NOMO-1 treated with dmso at 0.1 percent for 144 hours (cell line): ENCODE measurements at regions not wholly inside any gene's neighbourhood (a gene's known extent, or its start where the extent isn't known, plus 50 kb on each side); places are given as distances from the start of the nearest gene placed in this dataset.
A peak's percentile ranks its signal among the peaks of the same experiment; 100 is the strongest.
"Not testable (repeated sequence)": the region's sequence is repeated elsewhere in the genome, so short reads cannot be mapped to it uniquely, and the experiment has no call there.

Experiments used
- DNase-seq: peaks from one replicate; lab custom pipeline; 2025; ENCODE audit not compliant: unreplicated experiment; lab: John Stamatoyannopoulos, UW

DNA sequence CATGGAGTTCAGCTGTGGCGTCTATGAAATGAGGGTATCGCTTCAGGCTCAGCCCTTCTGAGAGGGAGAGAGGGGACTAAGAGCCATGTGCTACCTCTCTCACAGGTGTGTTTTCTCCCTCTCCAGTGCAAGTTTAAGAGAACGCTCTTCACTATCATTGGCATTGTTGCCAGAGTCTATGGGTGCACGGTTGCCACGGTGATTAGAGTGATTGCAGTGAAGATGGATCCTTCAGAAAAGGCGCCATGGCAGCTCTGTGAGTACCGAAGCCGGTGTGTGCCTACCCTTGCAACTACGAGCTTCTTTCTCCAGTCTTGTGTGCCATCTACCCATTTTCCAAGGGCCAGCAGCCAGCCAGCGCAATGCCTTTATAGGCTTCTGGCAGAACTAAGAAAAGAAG lies 290.5 kb downstream of the OMA1 start:
- no peak for DNase-seq

DNA sequence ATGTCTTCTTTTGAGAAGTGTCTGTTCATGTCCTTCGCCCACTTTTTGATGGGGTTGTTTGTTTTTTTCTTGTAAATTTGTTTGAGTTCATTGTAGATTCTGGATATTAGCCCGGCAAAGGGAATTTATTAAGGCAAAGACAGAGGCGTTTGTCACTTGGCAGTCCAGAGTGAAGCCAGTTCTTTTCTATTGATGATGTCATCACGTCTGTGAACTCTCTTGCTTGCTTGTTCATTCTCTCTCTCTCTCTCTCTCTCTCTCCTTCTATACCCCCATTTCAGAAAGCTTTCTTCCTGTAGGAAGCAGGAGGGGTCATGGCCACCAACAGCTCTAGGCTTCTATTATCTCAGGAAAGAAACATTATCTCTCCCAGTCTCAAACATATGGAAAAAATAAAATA lies 291.3 kb downstream of the OMA1 start:
- no peak for DNase-seq

DNA sequence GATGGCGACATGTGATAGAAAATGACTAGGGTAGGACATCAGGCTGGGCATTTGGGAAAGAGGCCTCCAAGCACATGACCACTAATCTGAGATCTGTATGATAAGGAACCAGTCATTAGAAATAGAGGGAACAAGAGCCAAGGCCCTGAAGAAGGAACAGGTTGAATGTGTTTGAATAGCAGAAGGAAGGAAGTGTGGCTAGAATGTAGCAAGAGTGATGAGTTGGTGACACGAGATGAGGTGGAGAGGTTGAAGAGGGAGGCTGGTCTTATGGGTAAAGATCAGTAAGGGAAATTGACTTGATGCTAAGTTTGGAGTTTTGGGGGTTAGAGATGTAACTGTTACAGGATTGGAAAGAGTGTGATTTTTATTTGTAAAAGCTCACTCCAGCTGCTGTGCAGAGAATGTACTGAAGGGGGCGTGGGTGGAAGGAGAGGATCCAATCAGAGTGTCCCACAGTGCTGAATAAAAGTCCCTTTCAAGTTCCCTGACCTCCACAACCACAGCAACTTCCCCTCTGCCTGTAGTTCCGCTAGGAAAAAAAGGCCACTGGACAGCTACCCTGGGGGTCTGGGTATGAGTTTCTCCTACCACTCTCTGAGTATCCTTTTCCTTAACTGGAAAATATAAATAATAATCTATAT lies 295.0 kb downstream of the OMA1 start:
- DNase-seq, result peak; percentile 91

DNA sequence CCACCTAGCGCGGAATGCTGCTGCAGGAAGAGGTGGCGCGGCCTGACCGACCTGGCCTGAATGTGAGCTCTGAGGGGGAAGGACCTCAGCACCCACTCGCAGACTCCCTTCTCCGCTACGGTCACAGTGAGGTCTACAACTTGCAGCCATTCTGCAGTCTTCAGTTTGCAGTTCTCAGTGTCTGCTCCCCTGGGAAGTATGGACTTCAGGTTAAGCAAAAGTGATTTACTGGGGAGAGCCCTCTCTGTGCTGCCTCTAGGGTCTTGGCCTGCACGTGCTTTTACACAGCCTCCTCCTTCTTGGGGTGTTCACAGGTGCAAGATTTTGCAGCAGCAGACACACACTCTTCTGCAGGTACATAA lies 296.0 kb downstream of the OMA1 start:
- DNase-seq, result no peak

DNA sequence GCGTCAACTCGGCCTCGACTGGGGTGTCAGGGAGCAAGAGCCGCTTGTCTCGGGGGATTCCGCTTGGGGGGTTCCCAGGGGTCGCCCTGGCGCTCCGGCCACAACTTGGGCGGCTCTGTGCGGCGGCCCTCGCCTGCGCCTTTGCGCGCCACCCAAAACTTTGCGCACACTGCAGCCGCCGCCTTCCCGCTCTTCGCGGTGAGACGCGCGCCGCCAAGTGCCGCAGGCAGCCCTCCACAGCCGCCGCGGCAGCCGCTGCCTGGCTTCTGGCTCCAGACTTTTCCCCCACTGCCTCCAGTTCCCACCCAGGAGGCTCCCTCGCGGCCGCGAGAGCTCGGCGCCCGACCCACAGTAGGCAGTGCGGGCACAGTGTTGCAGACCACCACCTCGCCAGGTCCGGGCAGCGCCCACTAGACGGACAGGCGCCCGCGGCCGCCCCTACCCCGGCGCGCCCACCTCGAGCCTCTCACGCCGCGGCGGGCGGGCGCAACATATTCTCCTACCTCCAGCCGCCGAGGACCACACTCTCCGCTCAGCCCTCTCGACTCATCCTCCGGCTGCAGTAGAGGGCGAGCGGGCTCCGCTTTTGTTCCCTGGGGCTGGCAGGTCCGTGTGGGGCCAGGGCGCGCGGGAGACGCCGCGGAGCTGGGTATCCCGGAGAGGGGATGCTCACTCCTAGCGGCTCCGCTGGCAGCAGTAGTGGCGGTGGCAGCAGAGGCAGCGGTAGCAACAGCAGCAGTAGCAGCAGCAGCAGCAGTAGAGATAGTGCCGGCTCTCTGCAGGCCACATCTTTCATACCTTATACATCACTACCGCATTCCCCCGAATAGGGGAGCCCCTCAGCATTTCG lies 296.6 kb downstream of the OMA1 start:
- no peak for DNase-seq

- no peak for DNase-seq
Measured at GRCh38 chr1:58249388-58249736, 297.2 kb downstream of the OMA1 start.

- DNase-seq, result no peak
Measured at GRCh38 chr1:58248791-58249190, 297.7 kb downstream of the OMA1 start.

DNA sequence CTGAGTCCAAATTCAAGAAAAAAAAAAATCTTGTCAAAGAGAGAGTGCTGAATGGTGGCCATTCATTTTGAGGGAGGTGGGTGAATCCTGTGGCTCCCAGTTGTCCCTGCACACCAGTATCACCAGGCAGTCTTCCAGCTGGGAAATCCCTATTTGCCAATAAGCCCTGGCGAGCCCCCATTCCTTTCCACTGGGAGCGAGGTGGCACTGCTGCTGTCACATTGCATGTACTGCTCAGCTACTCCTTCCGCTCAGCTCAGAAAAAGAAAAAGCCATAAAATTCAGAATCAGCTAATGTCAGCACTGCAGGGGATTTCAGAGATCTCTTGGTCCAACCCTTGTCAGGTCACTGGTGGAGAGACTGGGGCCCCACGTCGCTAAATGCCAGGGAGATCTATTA lies 298.5 kb downstream of the OMA1 start:
- DNase-seq, result no peak

DNA sequence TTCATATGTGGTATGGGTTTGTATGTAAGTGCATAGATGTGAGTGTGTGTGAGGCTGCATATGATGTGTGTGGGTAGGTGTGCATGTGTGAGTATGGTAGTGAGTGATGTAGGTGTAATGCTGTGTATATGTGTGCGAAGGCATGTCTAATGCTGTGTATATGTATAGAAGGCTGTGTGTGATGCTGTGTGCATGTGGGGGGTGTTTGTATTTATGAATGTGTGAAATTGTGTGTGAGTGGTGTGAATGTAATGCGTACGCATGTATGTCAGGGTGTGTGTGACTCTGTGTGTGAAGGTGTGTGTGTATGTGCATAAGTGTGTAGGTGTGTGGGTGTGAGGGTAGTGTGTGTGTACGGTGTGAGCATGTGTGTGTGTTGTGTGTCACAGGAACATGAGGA lies 300.0 kb downstream of the OMA1 start:
- DNase-seq, result no peak

- DNase-seq, result no peak
Measured at GRCh38 chr1:58244872-58245271, 301.7 kb downstream of the OMA1 start.

GRCh38 chr1:58238846-58239245 lies 307.7 kb downstream of the OMA1 start:
- DNase-seq, result no peak

DNA sequence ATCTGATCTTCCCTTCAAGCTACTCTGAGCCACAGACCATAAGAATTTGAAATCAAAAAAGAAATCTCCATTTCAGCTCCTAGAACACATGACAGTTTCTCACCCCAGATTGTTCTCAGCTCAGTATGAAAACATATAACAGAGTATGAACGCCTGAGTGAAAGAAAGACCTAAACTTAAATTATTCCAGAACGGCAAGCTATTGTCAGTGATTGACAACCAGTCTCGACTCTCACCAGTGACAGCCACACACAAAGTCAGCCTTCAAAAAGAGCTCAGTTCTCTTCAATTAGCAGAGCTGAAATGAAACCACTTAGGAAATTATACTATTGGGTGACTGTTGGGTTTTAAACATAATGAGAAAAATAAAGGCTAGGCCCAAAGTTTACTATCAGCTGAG lies 312.8 kb downstream of the OMA1 start:
- no peak for DNase-seq

DNA sequence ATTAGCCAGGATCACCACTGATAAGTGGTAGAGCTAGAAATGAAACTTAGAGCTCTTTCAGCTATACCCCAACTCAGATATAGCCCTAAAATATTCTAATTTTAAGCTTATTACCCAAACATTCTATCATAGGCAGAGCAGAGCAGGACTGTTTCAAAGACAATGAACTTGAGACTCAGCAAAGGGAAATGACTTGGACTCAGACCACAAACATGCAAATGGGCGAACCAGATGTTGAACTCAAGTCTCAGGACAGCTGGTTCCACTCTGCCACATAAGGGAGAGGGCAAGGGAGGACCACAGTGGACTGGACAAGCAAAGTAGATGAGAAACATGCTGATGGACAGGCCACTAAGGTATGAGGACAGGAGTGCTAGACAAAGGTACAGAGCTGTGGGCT lies 315.3 kb downstream of the OMA1 start:
- no peak for DNase-seq

DNA sequence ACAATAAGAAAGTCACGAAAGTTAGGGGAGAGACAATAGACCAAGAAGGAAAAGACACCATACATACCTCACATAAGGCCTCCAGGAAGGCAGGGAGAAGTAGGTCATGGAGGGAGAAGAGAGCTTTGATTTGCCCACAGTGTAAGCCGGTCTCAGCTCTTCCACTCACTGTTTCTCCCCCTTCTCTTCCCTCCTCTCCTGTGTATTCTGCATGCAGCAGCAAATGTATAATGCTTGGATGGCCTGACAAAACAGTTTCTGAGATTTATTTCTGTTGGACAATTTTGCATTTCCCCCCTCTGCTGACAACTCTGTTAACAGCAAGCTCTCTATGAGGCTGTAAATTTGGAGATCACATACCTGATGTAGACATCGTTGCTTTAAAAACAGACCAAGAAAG lies 318.9 kb downstream of the OMA1 start:
- DNase-seq, result no peak

DNA sequence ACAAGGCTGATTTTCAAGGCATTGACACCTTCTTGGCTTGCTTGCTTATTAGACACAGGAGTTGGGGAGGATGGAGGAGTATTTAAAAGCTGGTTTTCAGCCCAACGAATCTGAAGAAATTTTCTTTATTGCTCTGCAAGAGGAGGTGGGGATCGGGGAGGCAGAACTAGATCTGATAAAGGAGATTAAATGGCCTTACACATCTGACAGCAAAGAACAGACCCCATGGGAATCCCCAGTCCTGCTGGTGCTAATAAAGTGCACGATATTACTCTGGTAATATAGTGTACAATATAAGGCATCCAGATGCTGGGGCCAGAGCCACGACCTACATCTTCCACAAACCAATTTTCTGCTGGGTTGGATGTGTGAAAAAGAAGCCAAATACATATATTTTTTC lies 323.0 kb downstream of the OMA1 start:
- no peak for DNase-seq

DNA sequence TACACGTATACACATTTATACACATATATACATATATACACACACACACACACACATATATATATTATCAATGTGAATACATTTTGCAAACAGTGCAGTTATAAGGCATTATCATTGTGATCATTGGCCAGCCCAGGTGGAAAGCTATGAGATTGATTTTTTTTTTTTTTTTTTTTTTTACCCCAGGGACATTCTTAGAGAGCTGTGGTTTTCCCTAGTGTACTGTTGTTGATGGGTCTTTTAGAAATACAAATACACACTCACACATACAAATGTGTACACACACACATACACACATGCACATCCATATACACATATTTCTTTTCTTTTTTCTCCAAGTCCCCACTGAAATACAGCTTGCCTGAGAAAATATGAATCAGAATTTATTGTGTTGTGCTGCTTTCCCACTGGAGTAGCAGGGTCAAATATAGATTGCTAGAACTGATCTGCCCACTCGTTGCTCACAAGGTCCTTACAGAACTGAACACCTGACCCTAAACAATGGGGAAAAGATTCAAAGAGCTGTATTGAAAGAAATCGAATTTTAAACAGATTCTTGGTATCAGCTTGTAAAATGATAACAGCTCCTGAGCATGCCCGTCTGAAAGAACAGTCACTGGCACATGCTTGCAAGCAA lies 325.6 kb downstream of the OMA1 start:
- DNase-seq, result no peak

GRCh38 chr1:58216169-58216568 lies 330.4 kb downstream of the OMA1 start:
- not testable (repeated sequence) for DNase-seq

- no peak for DNase-seq
Measured at GRCh38 chr1:58214674-58215073, 331.9 kb downstream of the OMA1 start.

DNA sequence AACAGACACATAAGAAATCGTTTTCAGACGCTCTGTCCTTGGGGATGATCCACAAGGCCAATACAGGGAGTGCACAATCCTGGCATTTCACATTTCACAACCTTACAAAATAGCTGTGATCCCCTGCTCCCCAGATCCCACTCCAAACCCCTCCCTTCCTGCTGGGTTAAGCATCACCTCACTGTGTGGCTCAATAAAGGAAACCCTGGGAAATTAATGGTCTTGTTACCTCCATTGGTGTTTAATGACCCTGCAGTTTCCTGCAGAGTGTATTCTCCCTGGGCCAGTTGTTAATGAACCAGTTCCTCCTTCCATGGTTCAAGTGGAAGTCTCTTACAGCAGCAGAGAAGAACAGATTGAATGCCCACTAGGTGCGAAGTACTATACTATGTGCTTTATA lies 334.7 kb downstream of the OMA1 start:
- DNase-seq, result no peak

- DNase-seq, result no peak
Measured at GRCh38 chr1:58209575-58209974, 337.0 kb downstream of the OMA1 start.

DNA sequence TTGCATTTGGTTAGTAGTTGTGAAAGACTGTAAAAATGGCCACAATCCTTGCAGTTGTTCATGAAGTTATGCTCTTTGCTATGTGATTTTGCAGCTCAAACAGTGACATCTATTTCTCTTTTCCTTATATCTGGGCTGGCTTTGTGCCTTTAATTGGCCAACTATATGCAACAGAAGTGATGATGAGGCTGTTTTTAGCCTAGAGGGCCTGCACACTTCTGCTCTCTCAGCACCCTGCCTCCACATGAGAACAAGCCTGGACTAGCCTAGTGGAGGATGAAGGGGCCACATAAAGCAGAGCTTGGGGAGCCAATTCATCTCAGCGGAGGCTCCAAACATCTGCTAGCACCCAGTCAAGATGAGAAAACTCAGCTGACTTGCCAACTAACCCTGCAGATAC lies 339.8 kb downstream of the OMA1 start:
- no peak for DNase-seq

DNA sequence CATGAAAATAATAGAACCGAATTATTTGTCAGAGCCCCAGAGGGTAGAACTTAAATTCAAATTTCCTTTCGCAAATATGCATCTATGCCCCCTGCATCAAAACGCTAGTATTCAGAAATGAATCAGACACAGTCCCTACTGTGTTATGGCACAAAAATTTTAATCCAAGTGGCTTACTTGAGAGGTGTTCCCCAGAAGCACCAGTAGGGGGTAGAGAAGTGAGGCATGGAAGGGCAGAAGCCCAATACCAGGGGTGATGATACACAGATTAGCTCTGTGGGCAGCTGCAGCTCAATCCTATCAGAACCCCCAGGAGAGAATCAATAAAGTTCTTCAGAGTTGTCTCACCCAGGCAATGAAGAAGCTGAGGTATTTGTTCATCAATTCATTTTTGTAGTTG lies 342.2 kb downstream of the OMA1 start:
- no peak for DNase-seq
